ENCODE measurements at regions not wholly inside any gene's neighbourhood (a gene's known extent, or its start where the extent isn't known, plus 50 kb on each side); places are given as distances from the start of the nearest gene placed in this dataset.

DNA sequence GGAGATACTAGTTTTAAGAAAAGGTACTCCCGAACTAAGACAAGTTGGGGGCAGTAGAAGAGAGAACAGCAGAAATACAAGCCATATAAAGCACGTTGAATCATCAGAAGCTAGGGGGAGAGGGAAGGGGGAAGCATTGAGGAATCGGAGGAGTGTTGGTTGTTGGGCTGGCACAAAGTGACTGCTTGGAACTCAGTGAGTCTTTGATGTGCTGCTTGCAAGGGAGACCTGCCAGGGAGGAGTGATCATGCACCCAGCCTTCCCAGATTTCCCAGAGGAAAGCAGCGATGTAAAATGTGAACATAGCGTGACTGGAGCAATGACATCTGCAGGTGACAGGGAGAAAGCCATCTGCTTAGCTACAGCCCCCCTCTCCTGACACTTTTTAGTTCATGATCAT is 192.4 kb upstream of the IL12A start:
- Histone ChIP-seq H3K4me3 (no peak overlapping the region), H3K27ac (peak overlapping the region; percentile 82 to 90 (median 86))

DNA sequence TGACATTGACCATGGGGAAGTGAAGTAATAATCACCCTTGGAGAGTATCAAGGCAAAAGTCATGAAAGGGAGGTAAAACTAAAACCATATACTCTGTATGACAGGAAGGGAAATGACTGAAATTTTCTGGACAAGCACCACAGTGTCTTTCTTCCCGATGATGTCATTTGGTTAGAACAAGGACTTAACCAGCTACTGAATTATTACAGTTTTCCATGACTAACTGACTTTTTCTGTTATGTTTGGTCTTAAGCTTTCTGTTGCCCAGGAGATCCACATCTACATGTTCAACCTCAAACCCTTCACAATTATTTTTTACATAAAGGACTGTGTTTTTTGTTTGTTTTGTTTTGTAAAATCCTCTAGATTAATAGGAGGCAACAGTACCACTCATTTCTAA is 191.9 kb upstream of the IL12A start:
- peak overlapping the region; percentile 82 to 90 (median 86) for H3K27ac ChIP-seq
- H3K27me3 ChIP-seq, result no peaks in the 10 kb centered on the region
- H3K36me3 ChIP-seq, result no peaks in the 10 kb centered on the region
- TF ChIP-seq POLR2A (IDR thresholded peaks at IDR 0.05) (no peak), EP300 (IDR thresholded peaks at IDR 0.05) (peak in 2 of 4 donors; percentile 4 to 19), POLR2AphosphoS5 (IDR thresholded peaks at IDR 0.05) (peak in 2 of 4 donors; percentile 20 to 54)
- TF ChIP-seq, protein P1, sequence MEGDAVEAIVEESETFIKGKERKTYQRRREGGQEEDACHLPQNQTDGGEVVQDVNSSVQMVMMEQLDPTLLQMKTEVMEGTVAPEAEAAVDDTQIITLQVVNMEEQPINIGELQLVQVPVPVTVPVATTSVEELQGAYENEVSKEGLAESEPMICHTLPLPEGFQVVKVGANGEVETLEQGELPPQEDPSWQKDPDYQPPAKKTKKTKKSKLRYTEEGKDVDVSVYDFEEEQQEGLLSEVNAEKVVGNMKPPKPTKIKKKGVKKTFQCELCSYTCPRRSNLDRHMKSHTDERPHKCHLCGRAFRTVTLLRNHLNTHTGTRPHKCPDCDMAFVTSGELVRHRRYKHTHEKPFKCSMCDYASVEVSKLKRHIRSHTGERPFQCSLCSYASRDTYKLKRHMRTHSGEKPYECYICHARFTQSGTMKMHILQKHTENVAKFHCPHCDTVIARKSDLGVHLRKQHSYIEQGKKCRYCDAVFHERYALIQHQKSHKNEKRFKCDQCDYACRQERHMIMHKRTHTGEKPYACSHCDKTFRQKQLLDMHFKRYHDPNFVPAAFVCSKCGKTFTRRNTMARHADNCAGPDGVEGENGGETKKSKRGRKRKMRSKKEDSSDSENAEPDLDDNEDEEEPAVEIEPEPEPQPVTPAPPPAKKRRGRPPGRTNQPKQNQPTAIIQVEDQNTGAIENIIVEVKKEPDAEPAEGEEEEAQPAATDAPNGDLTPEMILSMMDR (IDR thresholded peaks at IDR 0.05), result no peak
- peaks cover 0 to 99% (median 92%) of the 10 kb centered on the region in 4 donors for H3K4me1 ChIP-seq
- intact Hi-C loops (cut with DNase I), result no loop called here
- H3K9me3 ChIP-seq, result no peaks in the 10 kb centered on the region
- DNase-seq, result no peak
- 55 to 70% methylated on average over 1 of the region's 1 CpG for WGBS, 2 donors
- no peak overlapping the region for H3K4me3 ChIP-seq

More for the DNA sequence above, 192.4 kb upstream of the IL12A start:
- TF ChIP-seq POLR2A (IDR thresholded peaks at IDR 0.05) (no peak), POLR2AphosphoS5 (IDR thresholded peaks at IDR 0.05) (no peak)
- 81 to 90% methylated on average over 5 of the region's 5 CpGs for WGBS, 2 donors
- Histone ChIP-seq H3K27me3 (no peaks in the 10 kb centered on the region), H3K4me1 (peaks cover 0 to 96% (median 91%) of the 10 kb centered on the region in 4 donors), H3K36me3 (no peaks in the 10 kb centered on the region), H3K9me3 (no peaks in the 10 kb centered on the region)
- DNase-seq, result peak; percentile 82
- intact Hi-C loops (cut with DNase I), result no loop called here

DNA sequence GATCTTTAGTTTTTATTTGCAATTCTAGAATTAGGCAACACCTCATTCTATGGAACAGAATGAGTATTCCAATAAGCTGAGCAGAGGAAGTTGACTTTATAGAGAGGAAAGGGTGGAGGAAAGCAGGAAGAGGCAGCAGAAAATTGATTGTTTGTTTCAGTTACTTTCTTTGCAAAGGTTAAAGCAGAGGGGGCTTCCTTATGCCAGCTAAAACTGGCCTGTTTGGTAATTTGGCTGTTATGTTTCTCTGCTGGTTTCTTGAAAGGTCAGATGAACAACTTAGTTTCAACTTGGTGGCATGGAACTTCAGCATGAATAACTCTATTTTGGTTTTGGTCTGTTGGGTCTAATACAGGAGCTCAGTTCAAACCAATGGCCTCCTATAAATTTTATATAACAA is 190.9 kb upstream of the IL12A start:
- H3K36me3 ChIP-seq, result no peaks in the 10 kb centered on the region
- H3K27me3 ChIP-seq, result no peaks in the 10 kb centered on the region
- TF ChIP-seq EP300 (IDR thresholded peaks at IDR 0.05) (no peak), POLR2A (IDR thresholded peaks at IDR 0.05) (no peak), POLR2AphosphoS5 (IDR thresholded peaks at IDR 0.05) (no peak)
- TF ChIP-seq, protein P1 (IDR thresholded peaks at IDR 0.05), result no peak
- H3K4me1 ChIP-seq, result peaks cover 0 to 100% (median 92%) of the 10 kb centered on the region in 4 donors
- no peaks in the 10 kb centered on the region for H3K9me3 ChIP-seq
- peak overlapping the region; percentile 82 to 90 (median 86) for H3K27ac ChIP-seq
- H3K4me3 ChIP-seq, result no peak overlapping the region
- intact Hi-C loops (cut with DNase I), result loop anchor here (2.0 kb wide), 1 partner anchor 33 kb away; no protein-coding TSS in a partner anchor
- no peak for DNase-seq

DNA sequence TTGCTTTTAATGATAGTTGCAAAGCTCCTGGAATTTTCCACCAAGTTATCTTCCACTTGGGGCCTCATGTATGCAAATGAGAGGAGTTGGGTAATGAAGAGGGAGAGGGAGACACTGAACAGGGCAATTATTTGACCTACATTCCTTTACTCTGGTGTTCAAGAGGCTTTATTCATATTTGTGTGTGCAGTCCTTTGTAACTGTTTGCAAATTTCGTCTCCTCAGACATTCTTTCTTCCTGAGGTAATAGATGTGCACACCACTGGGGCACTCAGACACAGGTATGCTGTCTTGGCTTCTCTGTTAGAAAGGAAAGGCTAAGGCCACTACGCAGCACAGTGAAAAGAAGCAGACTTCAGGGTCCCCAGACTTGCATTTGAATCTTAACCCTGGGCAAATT is 189.7 kb upstream of the IL12A start:
- Histone ChIP-seq H3K36me3 (no peaks in the 10 kb centered on the region), H3K27ac (peak overlapping the region; percentile 82 to 90 (median 86))

DNA sequence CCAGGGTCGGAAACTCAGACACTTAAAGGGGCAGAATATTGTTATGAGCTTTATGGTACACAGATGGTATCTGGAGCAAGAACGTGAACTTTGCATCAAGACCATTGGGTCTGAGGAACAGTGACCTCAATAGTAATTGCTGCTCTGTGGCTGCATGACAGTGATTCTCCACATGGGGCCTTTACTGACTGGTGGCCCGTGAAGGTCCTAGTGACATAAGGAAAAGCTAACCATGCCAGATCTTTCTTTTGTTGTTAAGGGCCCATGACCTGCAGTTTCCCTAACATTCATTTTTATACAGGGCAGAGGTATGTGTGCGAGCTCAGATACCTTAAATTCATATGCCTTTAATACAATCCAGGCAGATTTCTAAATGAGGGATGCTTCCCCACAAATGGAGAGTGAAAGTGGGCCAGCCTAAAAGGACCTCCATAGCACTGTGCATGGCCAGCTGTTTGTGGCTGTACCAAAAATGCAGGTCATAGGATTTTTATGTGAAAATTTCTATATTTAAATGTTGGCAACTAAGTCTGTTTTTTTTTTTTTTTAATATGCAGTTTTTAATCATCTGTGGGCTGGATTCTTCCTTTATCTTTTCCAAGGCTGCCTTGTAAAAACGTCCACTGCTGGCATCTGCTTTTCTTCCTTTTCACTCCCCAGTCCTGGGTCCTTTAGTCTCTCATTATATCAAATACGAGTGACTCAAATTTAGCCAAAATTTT is 188.0 kb upstream of the IL12A start:
- H3K9me3 ChIP-seq, result no peaks in the 10 kb centered on the region
- H3K4me3 ChIP-seq, result no peak overlapping the region
- no peaks in the 10 kb centered on the region for H3K36me3 ChIP-seq
- DNase-seq, result no peak
- 71 to 82% methylated on average over 6 of the region's 6 CpGs for WGBS, 2 donors
- H3K4me1 ChIP-seq, result peaks cover 0 to 99% (median 88%) of the 10 kb centered on the region in 4 donors
- TF ChIP-seq POLR2A (IDR thresholded peaks at IDR 0.05), result no peak
- peak in 2 of 4 donors; percentile 29 to 31 for TF ChIP-seq POLR2AphosphoS5 (IDR thresholded peaks at IDR 0.05)
- no peaks in the 10 kb centered on the region for H3K27me3 ChIP-seq
- intact Hi-C loops (cut with DNase I), result loop anchor here (5.0 to 10.0 kb wide), 2 partner anchors 523 to 594 kb away; partner anchors contain the start of genes IFT80 and SMC4
- peak overlapping the region; percentile 82 to 90 (median 86) for H3K27ac ChIP-seq

More for the DNA sequence above, 189.7 kb upstream of the IL12A start:
- intact Hi-C loops (cut with DNase I), result loop anchor here (2.0 kb wide), 1 partner anchor 34 kb away; no protein-coding TSS in a partner anchor
- TF ChIP-seq, protein P1 (IDR thresholded peaks at IDR 0.05), result no peak
- TF ChIP-seq POLR2AphosphoS5 (IDR thresholded peaks at IDR 0.05), result peak in 1 of 4 donors; percentile 26
- no peaks in the 10 kb centered on the region for H3K9me3 ChIP-seq
- WGBS, 2 donors, result 81 to 86% methylated on average over 2 of the region's 2 CpGs
- no peak for DNase-seq
- no peaks in the 10 kb centered on the region for H3K27me3 ChIP-seq
- no peak overlapping the region for H3K4me3 ChIP-seq
- peaks cover 0 to 100% (median 89%) of the 10 kb centered on the region in 4 donors for H3K4me1 ChIP-seq
